Ovary (tissue), 7 donors: ENCODE measurements at regions not wholly inside any gene's neighbourhood (a gene's known extent, or its start where the extent isn't known, plus 50 kb on each side); places are given as distances from the start of the nearest gene placed in this dataset.

Source experiments
- DNase-seq, 5 donors: peaks; one replicate each; pipeline ENCODE4 v3.0.0-alpha.2; 2019 to 2020
- H3K27ac ChIP-seq, 2 donors: fragments of 200-600 bp; one replicate each; pipeline versions ENCODE4 v1.5.1 to v1.8.0; 2019 to 2022
- H3K27me3 ChIP-seq: fragments of 200-600 bp; one replicate; pipeline ENCODE4 v1.8.0; 2022
- H3K36me3 ChIP-seq: fragments of 200-600 bp; sonication (generic); one replicate; pipeline ENCODE4 v1.5.1; 2019
- H3K4me1 ChIP-seq: one replicate; pipeline ENCODE4 v1.8.1; 2013; ENCODE audit warnings: mild to moderate bottlenecking, moderate library complexity; ENCODE audit not compliant: insufficient read depth
- H3K4me3 ChIP-seq: fragments of 200-600 bp; sonication (generic); one replicate; pipeline ENCODE4 v1.5.1; 2017
- H3K9me3 ChIP-seq, 2 donors: fragments of 200-600 bp in 1 of 2; sonication (generic) in 1 of 2; one replicate each; pipeline versions ENCODE4 v1.5.1 to v1.8.1; 2013 to 2019; ENCODE audit warnings: mild to moderate bottlenecking in 1 of 2, moderate library complexity in 1 of 2
- CTCF ChIP-seq, 3 donors: fragments of 450-650 bp in 2 of 3; fragments of 200-600 bp in 1 of 3; IDR thresholded peaks; one replicate each; pipeline versions ENCODE4 v1.5.1 to v1.8.0; 2016 to 2022; ENCODE audit warnings: antibody characterized with exemption in 3 of 3, mild to moderate bottlenecking in 1 of 3
- EP300 ChIP-seq: sonication (generic); formaldehyde crosslinking; IDR thresholded peaks from one replicate; pipeline ENCODE4 v1.6.1; 2017; ENCODE audit warnings: antibody characterized with exemption
- POLR2A ChIP-seq: fragments of 450-650 bp; IDR thresholded peaks from one replicate; pipeline ENCODE4 v1.6.1; 2017; ENCODE audit warnings: antibody characterized with exemption, mild to moderate bottlenecking, moderate library complexity
- WGBS, 3 donors: extraction: QIAGEN DNeasy Blood & Tissue Kit in 1 of 3; methylation state at CpG; one replicate each; pipeline versions ENCODE4 v1.1.5 to v1.1.7; 2013 to 2017; 5-methylcytosine and 5-hydroxymethylcytosine counted together
- intact Hi-C, 4 donors: fragments of 100-400 bp; cut with DNase I; formaldehyde crosslinking; loops; one replicate each; pipeline versions ENCODE4 v1.11.0 to v1.15.1; 2022 to 2023
- donor health status: DM: no; HTN: no; CAD: no; lungs with moderate emphysema.
- donor health status: DM: no; HTN: no; CAD: no.
- donor health status: Bipolar disorder and iron deficiency.
- donor health status: DM: no; HTN: no; CAD: no.
- donor health status: DM: yes; HTN: yes; CAD: no.

GRCh38 chr5:32519508-32519907 lies 65.8 kb upstream of the SUB1 start:
- no peak for DNase-seq
- intact Hi-C loops = no loop called here
- no peak overlapping the region for H3K4me3 ChIP-seq
- WGBS, 3 donors = 91 to 96% (median 92%) methylated on average over 3 of the region's 3 CpGs
- H3K4me1 ChIP-seq = no peaks in the 10 kb centered on the region
- no peak for TF ChIP-seq EP300
- TF ChIP-seq CTCF (IDR thresholded peaks at IDR 0.05) = no peak
- TF ChIP-seq POLR2A = no peak
- H3K27me3 ChIP-seq = no peaks in the 10 kb centered on the region
- H3K9me3 ChIP-seq = no peaks in the 10 kb centered on the region
- H3K36me3 ChIP-seq = no peaks in the 10 kb centered on the region
- H3K27ac ChIP-seq = no peak overlapping the region

DNA sequence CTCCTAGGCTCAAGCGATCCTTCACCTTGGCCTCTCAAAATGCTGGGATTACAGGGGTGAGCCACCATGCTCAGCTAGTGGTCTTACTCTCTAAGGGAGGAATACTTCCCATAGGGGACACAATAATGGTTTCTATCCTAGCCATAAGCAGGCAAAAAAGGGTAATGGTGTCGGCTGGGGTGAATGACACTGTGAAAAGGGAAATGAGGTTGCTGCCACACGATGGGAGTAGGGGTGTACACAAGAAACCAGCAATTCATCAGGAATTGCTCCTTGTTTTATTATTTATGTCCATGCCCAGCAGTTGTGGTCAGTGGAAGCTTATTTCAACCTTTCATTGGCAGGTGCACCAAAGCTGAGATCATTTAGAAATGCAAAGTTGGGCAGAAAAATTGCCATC lies 70.3 kb upstream of the ZFR start:
- Histone ChIP-seq H3K4me1 (no peaks in the 10 kb centered on the region), H3K27ac (no peak overlapping the region), H3K36me3 (no peaks in the 10 kb centered on the region), H3K27me3 (no peaks in the 10 kb centered on the region), H3K4me3 (no peak overlapping the region), H3K9me3 (no peaks in the 10 kb centered on the region)
- TF ChIP-seq EP300 = no peak
- no peak for TF ChIP-seq CTCF (IDR thresholded peaks at IDR 0.05)
- no peak for TF ChIP-seq POLR2A
- no peak for DNase-seq
- intact Hi-C loops = no loop called here
- 62 to 63% (median 63%) methylated on average over 3 of the region's 3 CpGs for WGBS, 3 donors

GRCh38 chr5:32512926-32513325 lies 68.4 kb upstream of the ZFR start:
- no peak overlapping the region for H3K27ac ChIP-seq
- 91 to 96% (median 94%) methylated on average over 2 of the region's 2 CpGs for WGBS, 3 donors

GRCh38 chr5:32511776-32512374 lies 67.3 kb upstream of the ZFR start:
- WGBS, 3 donors = 71 to 74% (median 73%) methylated on average over 9 of the region's 9 CpGs
- DNase-seq = no peak
- Histone ChIP-seq H3K4me1 (peaks cover 4% of the 10 kb centered on the region), H3K36me3 (no peaks in the 10 kb centered on the region), H3K4me3 (no peak overlapping the region), H3K27me3 (no peaks in the 10 kb centered on the region), H3K9me3 (no peaks in the 10 kb centered on the region), H3K27ac (no peak overlapping the region)
- intact Hi-C loops = no loop called here
- TF ChIP-seq EP300 = no peak
- no peak for TF ChIP-seq CTCF (IDR thresholded peaks at IDR 0.05)
- no peak for TF ChIP-seq POLR2A

More at GRCh38 chr5:32512926-32513325, 68.4 kb upstream of the ZFR start:
- Histone ChIP-seq H3K36me3 (no peaks in the 10 kb centered on the region), H3K4me3 (no peak overlapping the region), H3K4me1 (no peaks in the 10 kb centered on the region), H3K9me3 (no peaks in the 10 kb centered on the region), H3K27me3 (no peaks in the 10 kb centered on the region)
- no peak for DNase-seq
- intact Hi-C loops = no loop called here
- no peak for TF ChIP-seq CTCF (IDR thresholded peaks at IDR 0.05)
- TF ChIP-seq EP300 = no peak
- no peak for TF ChIP-seq POLR2A
